GM10266 (cell line): ENCODE measurements at regions not wholly inside any gene's neighbourhood (a gene's known extent, or its start where the extent isn't known, plus 50 kb on each side); places are given as distances from the start of the nearest gene placed in this dataset.

ENCODE experiments used
- DNase-seq: peaks from one replicate; pipeline ENCODE4 v3.0.0; 2012; ENCODE audit errors: extremely low spot score
- TF ChIP-seq, protein P1 (sequence below): IDR thresholded peaks from 2 replicates; pipeline ENCODE4 v1.5.1; 2012; ENCODE audit warnings: mild to moderate bottlenecking, low read depth; ENCODE audit not compliant: control insufficient read depth, insufficient read depth; ENCODE audit errors: missing control alignments

- TF ChIP-seq, protein P1, sequence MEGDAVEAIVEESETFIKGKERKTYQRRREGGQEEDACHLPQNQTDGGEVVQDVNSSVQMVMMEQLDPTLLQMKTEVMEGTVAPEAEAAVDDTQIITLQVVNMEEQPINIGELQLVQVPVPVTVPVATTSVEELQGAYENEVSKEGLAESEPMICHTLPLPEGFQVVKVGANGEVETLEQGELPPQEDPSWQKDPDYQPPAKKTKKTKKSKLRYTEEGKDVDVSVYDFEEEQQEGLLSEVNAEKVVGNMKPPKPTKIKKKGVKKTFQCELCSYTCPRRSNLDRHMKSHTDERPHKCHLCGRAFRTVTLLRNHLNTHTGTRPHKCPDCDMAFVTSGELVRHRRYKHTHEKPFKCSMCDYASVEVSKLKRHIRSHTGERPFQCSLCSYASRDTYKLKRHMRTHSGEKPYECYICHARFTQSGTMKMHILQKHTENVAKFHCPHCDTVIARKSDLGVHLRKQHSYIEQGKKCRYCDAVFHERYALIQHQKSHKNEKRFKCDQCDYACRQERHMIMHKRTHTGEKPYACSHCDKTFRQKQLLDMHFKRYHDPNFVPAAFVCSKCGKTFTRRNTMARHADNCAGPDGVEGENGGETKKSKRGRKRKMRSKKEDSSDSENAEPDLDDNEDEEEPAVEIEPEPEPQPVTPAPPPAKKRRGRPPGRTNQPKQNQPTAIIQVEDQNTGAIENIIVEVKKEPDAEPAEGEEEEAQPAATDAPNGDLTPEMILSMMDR: no peak
- DNase-seq: no peak
Observed at GRCh38 chr10:6339891-6340290, 137.2 kb downstream of the PFKFB3 start.

- TF ChIP-seq, protein P1: no peak
- no peak for DNase-seq
Observed at GRCh38 chr10:6342096-6342685, 139.5 kb downstream of the PFKFB3 start.

- TF ChIP-seq, protein P1: no peak
- no peak for DNase-seq
Observed at GRCh38 chr10:6343305-6344010, 140.7 kb downstream of the PFKFB3 start.

- no peak for DNase-seq
- TF ChIP-seq, protein P1: no peak
Observed at GRCh38 chr10:6345404-6345803, 142.7 kb downstream of the PFKFB3 start.

DNA sequence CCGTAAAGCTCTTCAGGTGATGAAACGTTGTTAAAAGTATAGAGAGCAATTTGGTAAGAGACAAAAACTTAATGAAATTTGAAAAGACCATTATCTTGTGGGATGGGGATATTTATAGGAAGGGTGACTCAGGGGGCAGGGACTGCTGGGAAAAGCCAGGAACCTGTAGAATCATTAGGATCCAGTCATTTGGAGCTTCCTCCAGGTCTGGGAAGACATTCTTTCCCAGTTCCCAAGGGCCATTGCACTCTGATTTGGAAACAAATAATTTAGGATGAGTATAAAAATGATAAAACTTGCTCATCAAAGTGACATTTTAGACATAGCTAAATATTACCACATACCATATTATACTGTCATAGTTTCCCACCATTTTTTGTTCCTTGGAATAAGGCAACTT is 143.9 kb downstream of the PFKFB3 start:
- TF ChIP-seq, protein P1: no peak
- no peak for DNase-seq

DNA sequence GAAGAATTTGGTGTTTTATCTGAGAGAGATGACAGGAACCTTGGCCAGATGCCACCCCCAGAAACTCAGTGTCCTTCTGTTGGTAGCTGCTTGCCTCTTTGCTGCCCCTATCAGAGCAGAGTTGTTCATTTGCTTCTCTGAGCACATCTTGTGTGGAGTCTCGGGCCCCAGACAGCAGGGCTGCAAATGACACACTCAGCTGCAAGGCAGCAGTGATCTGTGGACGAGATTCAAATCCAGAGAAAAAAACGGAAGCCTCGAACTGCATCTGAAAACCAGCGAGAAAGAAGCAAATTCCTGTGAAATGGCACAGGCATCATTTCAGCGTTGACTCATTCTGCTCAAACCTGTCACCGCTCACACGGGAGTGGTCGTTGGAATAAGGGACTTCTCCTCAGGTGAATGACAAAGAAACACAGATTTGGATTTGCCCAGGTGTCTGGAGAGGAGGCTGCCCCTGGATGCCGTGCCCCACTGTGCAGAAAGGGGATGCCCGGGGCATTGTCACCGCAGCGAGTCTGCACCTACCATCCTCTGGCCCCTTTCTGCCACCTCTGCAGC is 144.7 kb downstream of the PFKFB3 start:
- DNase-seq: no peak
- TF ChIP-seq, protein P1: no peak
